Natural killer cell (primary cell): ENCODE measurements at regions not wholly inside any gene's neighbourhood (a gene's known extent, or its start where the extent isn't known, plus 50 kb on each side); places are given as distances from the start of the nearest gene placed in this dataset.

ENCODE experiments used
- ATAC-seq, 3 donors: fragments of 150-1000 bp in 2 of 3; fragments of 200-7000 bp in 1 of 3; cut with Tn5 transposase; 1 replicate in 1 of 3; 2 replicates in 2 of 3; pipeline ENCODE4 v1.10.0; 2021; ENCODE audit warnings: mild to moderate bottlenecking in 2 of 3, moderate library complexity in 2 of 3
- DNase-seq, 2 donors: peaks; one replicate each; pipeline versions ENCODE4 v3.0.0 to v3.0.0-alpha.2; 2013 to 2021; ENCODE audit warnings: mixed read lengths in 1 of 2
- H3K27ac ChIP-seq: one replicate; pipeline ENCODE4 v1.5.1; 2013; ENCODE audit warnings: mild to moderate bottlenecking, low read length
- H3K27me3 ChIP-seq: one replicate; pipeline ENCODE4 v1.6.1; 2013; ENCODE audit warnings: low read length; ENCODE audit not compliant: control insufficient read depth, insufficient read depth
- H3K36me3 ChIP-seq: one replicate; pipeline ENCODE4 v1.6.1; 2013; ENCODE audit warnings: low read length; ENCODE audit not compliant: control insufficient read depth, insufficient read depth
- H3K4me1 ChIP-seq: one replicate; pipeline ENCODE4 v1.6.1; 2013; ENCODE audit warnings: low read length; ENCODE audit not compliant: control insufficient read depth, insufficient read depth
- H3K4me3 ChIP-seq: one replicate; pipeline ENCODE4 v1.5.1; 2013; ENCODE audit warnings: low read length
- H3K9me3 ChIP-seq: one replicate; pipeline ENCODE4 v1.6.1; 2013; ENCODE audit warnings: low read length; ENCODE audit not compliant: control insufficient read depth, insufficient read depth
- H3K27ac Mint-ChIP-seq, 2 donors: one replicate each; pipeline ENCODE4 v1.8.0; 2022; ENCODE audit warnings: mild to moderate bottlenecking in 2 of 2, mixed read lengths in 2 of 2, moderate library complexity in 1 of 2
- H3K27me3 Mint-ChIP-seq, 2 donors: one replicate each; pipeline ENCODE4 v1.8.0; 2022; ENCODE audit warnings: low read depth in 2 of 2, mixed read lengths in 2 of 2
- H3K36me3 Mint-ChIP-seq: one replicate; pipeline ENCODE4 v1.8.0; 2022; ENCODE audit warnings: mixed read lengths
- H3K4me1 Mint-ChIP-seq, 2 donors: one replicate each; pipeline ENCODE4 v1.8.0; 2022; ENCODE audit warnings: mixed read lengths in 2 of 2
- H3K4me3 Mint-ChIP-seq: one replicate; pipeline ENCODE4 v1.8.0; 2022; ENCODE audit warnings: mild to moderate bottlenecking, moderate library complexity, mixed read lengths
- H3K9me3 Mint-ChIP-seq, 2 donors: one replicate each; pipeline ENCODE4 v1.8.0; 2022; ENCODE audit warnings: mixed read lengths in 2 of 2
- CTCF ChIP-seq: fragments of 200-600 bp; IDR thresholded peaks from one replicate; pipeline ENCODE4 v1.8.0; 2022; ENCODE audit warnings: antibody characterized with exemption
- WGBS: methylation state at CpG from one replicate; pipeline ENCODE4 v1.1.7; 2013; ENCODE audit warnings: missing lambda C conversion rate; ENCODE audit not compliant: insufficient coverage; 5-methylcytosine and 5-hydroxymethylcytosine counted together
- intact Hi-C: fragments of 100-400 bp; cut with micrococcal nuclease; formaldehyde crosslinking; loops from one replicate; pipeline ENCODE4 v1.14.2; 2022

GRCh38 chr1:59233444-59233843, 63.5 kb upstream of the FGGY start:
- no peak for ATAC-seq
- Histone ChIP-seq H3K4me3 (no peak overlapping the region), H3K36me3 (no peaks in the 10 kb centered on the region), H3K4me1 (no peaks in the 10 kb centered on the region), H3K9me3 (no peaks in the 10 kb centered on the region), H3K27me3 (no peaks in the 10 kb centered on the region), H3K27ac (no peak overlapping the region)
- Mint-ChIP-seq H3K27ac (no peak overlapping the region), H3K36me3 (no peaks in the 10 kb centered on the region), H3K4me3 (no peak overlapping the region), H3K4me1 (no peaks in the 10 kb centered on the region), H3K27me3 (peaks cover 0 to 3% of the 10 kb centered on the region in 2 donors), H3K9me3 (no peaks in the 10 kb centered on the region)
- intact Hi-C loops: no loop called here
- no peak for TF ChIP-seq CTCF
- DNase-seq: no peak
- WGBS: no CpG with 5 or more reads among the region's 1 CpG

GRCh38 chr1:59236721-59237545, 60.0 kb upstream of the FGGY start:
- H3K36me3 Mint-ChIP-seq: no peaks in the 10 kb centered on the region
- H3K36me3 ChIP-seq: no peaks in the 10 kb centered on the region
- H3K27ac Mint-ChIP-seq: no peak overlapping the region
- H3K27ac ChIP-seq: no peak overlapping the region
- TF ChIP-seq CTCF: no peak
- H3K4me3 ChIP-seq: no peak overlapping the region
- intact Hi-C loops: no loop called here
- no peaks in the 10 kb centered on the region for H3K9me3 Mint-ChIP-seq
- ATAC-seq: no peak
- 81% methylated on average over 3 of the region's 3 CpGs for WGBS
- no peaks in the 10 kb centered on the region for H3K4me1 Mint-ChIP-seq
- no peaks in the 10 kb centered on the region for H3K27me3 ChIP-seq
- peaks cover 0 to 6% of the 10 kb centered on the region in 2 donors for H3K27me3 Mint-ChIP-seq
- no peaks in the 10 kb centered on the region for H3K9me3 ChIP-seq
- H3K4me1 ChIP-seq: no peaks in the 10 kb centered on the region
- DNase-seq: no peak
- H3K4me3 Mint-ChIP-seq: no peak overlapping the region

GRCh38 chr1:59237900-59238299, 59.0 kb upstream of the FGGY start:
- no peaks in the 10 kb centered on the region for H3K36me3 ChIP-seq
- no peak overlapping the region for H3K27ac ChIP-seq
- Mint-ChIP-seq H3K4me3 (no peak overlapping the region), H3K9me3 (no peaks in the 10 kb centered on the region), H3K36me3 (no peaks in the 10 kb centered on the region), H3K27ac (no peak overlapping the region), H3K27me3 (peaks cover 0 to 6% of the 10 kb centered on the region in 2 donors), H3K4me1 (no peaks in the 10 kb centered on the region)
- H3K27me3 ChIP-seq: no peaks in the 10 kb centered on the region
- H3K9me3 ChIP-seq: no peaks in the 10 kb centered on the region
- 91% methylated on average over 2 of the region's 2 CpGs for WGBS
- TF ChIP-seq CTCF: no peak
- DNase-seq (no peak), ATAC-seq (no peak)
- no peaks in the 10 kb centered on the region for H3K4me1 ChIP-seq
- intact Hi-C loops: no loop called here
- H3K4me3 ChIP-seq: no peak overlapping the region
